ENCODE measurements at regions not wholly inside any gene's neighbourhood (a gene's known extent, or its start where the extent isn't known, plus 50 kb on each side); places are given as distances from the start of the nearest gene placed in this dataset.

- intact Hi-C loops (cut with DNase I): no loop called here
- DNase-seq: no peak
- 72 to 83% methylated on average over 5 of the region's 5 CpGs for WGBS, 2 donors
- Histone ChIP-seq H3K4me1 (peaks cover 6 to 20% (median 7%) of the 10 kb centered on the region in 3 donors), H3K27me3 (no peaks in the 10 kb centered on the region), H3K9me3 (no peaks in the 10 kb centered on the region), H3K27ac (peak overlapping the region in 2 of 4 donors; percentile 58 to 73), H3K4me3 (no peak overlapping the region), H3K36me3 (no peaks in the 10 kb centered on the region)
- TF ChIP-seq POLR2A (IDR thresholded peaks at IDR 0.05) (no peak), CTCF (IDR thresholded peaks at IDR 0.05) (no peak)
These were observed 200.1 kb upstream of the CELF2 start for GRCh38 chr10:10817609-10818008.

GRCh38 chr10:10818082-10818481 is 199.6 kb upstream of the CELF2 start:
- Histone ChIP-seq H3K4me1 (peaks cover 7 to 24% (median 7%) of the 10 kb centered on the region in 3 donors), H3K36me3 (no peaks in the 10 kb centered on the region), H3K9me3 (no peaks in the 10 kb centered on the region), H3K4me3 (no peak overlapping the region), H3K27me3 (no peaks in the 10 kb centered on the region), H3K27ac (peak overlapping the region in 2 of 4 donors; percentile 58 to 73)
- no peak for DNase-seq
- intact Hi-C loops (cut with DNase I): no loop called here
- WGBS, 2 donors: 75 to 87% methylated on average over 2 of the region's 2 CpGs
- TF ChIP-seq POLR2A (IDR thresholded peaks at IDR 0.05): no peak
- TF ChIP-seq CTCF (IDR thresholded peaks at IDR 0.05): no peak

- no peak for TF ChIP-seq POLR2A (IDR thresholded peaks at IDR 0.05)
- TF ChIP-seq CTCF (IDR thresholded peaks at IDR 0.05): no peak
- H3K4me3 ChIP-seq: no peak overlapping the region
- H3K9me3 ChIP-seq: no peaks in the 10 kb centered on the region
- 58 to 63% methylated on average over 7 of the region's 7 CpGs for WGBS, 2 donors
- no peaks in the 10 kb centered on the region for H3K36me3 ChIP-seq
- H3K27ac ChIP-seq: peak overlapping the region in 1 of 4 donors; percentile 58
- intact Hi-C loops (cut with DNase I): no loop called here
- no peaks in the 10 kb centered on the region for H3K27me3 ChIP-seq
- peaks cover 7 to 37% (median 11%) of the 10 kb centered on the region in 3 donors for H3K4me1 ChIP-seq
- no peak for DNase-seq
These were observed 198.3 kb upstream of the CELF2 start for GRCh38 chr10:10819206-10819856.

GRCh38 chr10:10821926-10822325 is 195.7 kb upstream of the CELF2 start:
- WGBS, 2 donors: 19 to 31% methylated on average over 6 of the region's 6 CpGs

More at GRCh38 chr10:10821926-10822325, 195.7 kb upstream of the CELF2 start:
- intact Hi-C loops (cut with DNase I): no loop called here
- H3K27ac ChIP-seq: peak overlapping the region in 3 of 4 donors; percentile 31 to 82 (median 69)
- no peak overlapping the region for H3K4me3 ChIP-seq
- H3K4me1 ChIP-seq: peaks cover 7 to 37% (median 16%) of the 10 kb centered on the region in 3 donors
- DNase-seq: no peak
- no peak for TF ChIP-seq POLR2A (IDR thresholded peaks at IDR 0.05)
- TF ChIP-seq CTCF (IDR thresholded peaks at IDR 0.05): no peak
- no peaks in the 10 kb centered on the region for H3K36me3 ChIP-seq
- no peaks in the 10 kb centered on the region for H3K27me3 ChIP-seq
- no peaks in the 10 kb centered on the region for H3K9me3 ChIP-seq

All from esophagus squamous epithelium (tissue), 5 donors.